ENCODE measurements at regions not wholly inside any gene's neighbourhood (a gene's known extent, or its start where the extent isn't known, plus 50 kb on each side); places are given as distances from the start of the nearest gene placed in this dataset.

GRCh38 chr2:4073026-4073569 is 369.7 kb downstream of the DCDC2C start:
- no TSS peak for BruUV-seq (replicated peaks)

GRCh38 chr2:4077017-4077416 is 373.6 kb downstream of the DCDC2C start:
- H2AFZ ChIP-seq, result no peak overlapping the region
- H4K20me1 ChIP-seq (ENCODE audit: insufficient read depth), result no peaks in the 10 kb centered on the region; the same call in 1 of the 2 replicates
- H3K9me2 ChIP-seq (ENCODE audit: insufficient read depth), result no peaks in the 10 kb centered on the region
- ChIA-PET CTCF (no interaction called here), POLR2A (ENCODE audit: unreplicated experiment) (no interaction called here)
- intact Hi-C loops (cut with micrococcal nuclease; ENCODE audit: unreplicated experiment), result no loop called here
- BruUV-seq (replicated peaks), result no TSS peak
- no peak overlapping the region for H3K4me3 ChIP-seq
- H3K36me3 ChIP-seq (ENCODE audit: low read depth), result no peaks in the 10 kb centered on the region
- H3K79me2 ChIP-seq (ENCODE audit: low read depth), result no peaks in the 10 kb centered on the region
- no peak overlapping the region for H3K27ac ChIP-seq
- DNase-seq, result no peak
- no peaks in the 10 kb centered on the region for H3K4me1 ChIP-seq (replicated peaks; ENCODE audit: insufficient read depth)
- no peaks in the 10 kb centered on the region for H3F3A ChIP-seq (ENCODE audit: insufficient read depth, low read depth)
- TF ChIP-seq EZH2 (IDR thresholded peaks at IDR 0.05; ENCODE audit: low read depth), result no peak
- no peak for TF ChIP-seq CTCF (conservative IDR thresholded peaks at IDR 0.05)
- H3K27me3 ChIP-seq (ENCODE audit: insufficient read depth, low read depth), result 0 out of 2 replicates have a peak, but pooled peaks cover 4% of the 10 kb centered on the region
- no peaks in the 10 kb centered on the region for H3K9me3 ChIP-seq (ENCODE audit: insufficient read depth, low read depth)
- no peak overlapping the region for H3K4me2 ChIP-seq

More at GRCh38 chr2:4073026-4073569, 369.7 kb downstream of the DCDC2C start:
- H3F3A ChIP-seq (ENCODE audit: insufficient read depth, low read depth), result no peaks in the 10 kb centered on the region
- no peaks in the 10 kb centered on the region for H3K9me3 ChIP-seq (ENCODE audit: insufficient read depth, low read depth)
- TF ChIP-seq CTCF (conservative IDR thresholded peaks at IDR 0.05) (no peak), EZH2 (IDR thresholded peaks at IDR 0.05; ENCODE audit: low read depth) (no peak)
- intact Hi-C loops (cut with micrococcal nuclease; ENCODE audit: unreplicated experiment), result no loop called here
- no peak for DNase-seq
- H3K79me2 ChIP-seq (ENCODE audit: low read depth), result no peaks in the 10 kb centered on the region
- peaks cover 19% of the 10 kb centered on the region for H3K27me3 ChIP-seq (ENCODE audit: insufficient read depth, low read depth)
- H3K36me3 ChIP-seq (ENCODE audit: low read depth), result no peaks in the 10 kb centered on the region
- no peaks in the 10 kb centered on the region for H3K4me1 ChIP-seq (replicated peaks; ENCODE audit: insufficient read depth)
- CTCF ChIA-PET, result no interaction called here
- H3K4me2 ChIP-seq, result no peak overlapping the region
- H3K4me3 ChIP-seq, result no peak overlapping the region
- no peak overlapping the region for H3K27ac ChIP-seq
- no peaks in the 10 kb centered on the region for H3K9me2 ChIP-seq (ENCODE audit: insufficient read depth)
- H2AFZ ChIP-seq, result no peak overlapping the region
- H4K20me1 ChIP-seq (ENCODE audit: insufficient read depth), result no peaks in the 10 kb centered on the region; the same call in none of the 2 replicates
- POLR2A ChIA-PET (ENCODE audit: unreplicated experiment), result no interaction called here

GRCh38 chr2:4085186-4085585 is 381.8 kb downstream of the DCDC2C start:
- CTCF ChIA-PET, result no interaction called here
- intact Hi-C loops (cut with micrococcal nuclease; ENCODE audit: unreplicated experiment), result no loop called here
- no peak overlapping the region for H3K27ac ChIP-seq
- no TSS peak for BruUV-seq (replicated peaks)
- H2AFZ ChIP-seq, result no peak overlapping the region
- no peak for DNase-seq
- POLR2A ChIA-PET (ENCODE audit: unreplicated experiment), result no interaction called here
- no peaks in the 10 kb centered on the region for H3F3A ChIP-seq (ENCODE audit: insufficient read depth, low read depth)
- H3K9me3 ChIP-seq (ENCODE audit: insufficient read depth, low read depth), result no peaks in the 10 kb centered on the region
- H3K4me3 ChIP-seq, result no peak overlapping the region
- H3K27me3 ChIP-seq (ENCODE audit: insufficient read depth, low read depth), result peaks cover 7% of the 10 kb centered on the region; the same call in 1 of the 2 replicates
- no peak overlapping the region for H3K4me2 ChIP-seq
- H3K36me3 ChIP-seq (ENCODE audit: low read depth), result no peaks in the 10 kb centered on the region
- no peaks in the 10 kb centered on the region for H4K20me1 ChIP-seq (ENCODE audit: insufficient read depth)
- H3K9me2 ChIP-seq (ENCODE audit: insufficient read depth), result no peaks in the 10 kb centered on the region
- H3K4me1 ChIP-seq (replicated peaks; ENCODE audit: insufficient read depth), result no peaks in the 10 kb centered on the region
- no peak for TF ChIP-seq EZH2 (IDR thresholded peaks at IDR 0.05; ENCODE audit: low read depth)
- no peaks in the 10 kb centered on the region for H3K79me2 ChIP-seq (ENCODE audit: low read depth)
